ENCODE measurements at regions not wholly inside any gene's neighbourhood (a gene's known extent, or its start where the extent isn't known, plus 50 kb on each side); places are given as distances from the start of the nearest gene placed in this dataset.

GRCh38 chr22:49014227-49015201 lies 813.2 kb downstream of the BRD1 start:
- no peak for TF ChIP-seq CTCF (conservative IDR thresholded peaks at IDR 0.05)
- peak overlapping the region; percentile 74 for H3K27ac ChIP-seq

- TF ChIP-seq CTCF (conservative IDR thresholded peaks at IDR 0.05), result no peak
- no peak overlapping the region for H3K27ac ChIP-seq
Observed at GRCh38 chr22:49013707-49014106, 814.0 kb downstream of the BRD1 start.

- H3K27ac ChIP-seq, result 0 out of 2 replicates have a peak overlapping the region, but pooled peaks have one; percentile 10
- TF ChIP-seq CTCF (conservative IDR thresholded peaks at IDR 0.05), result no peak
Observed at GRCh38 chr22:49012712-49013395, 814.8 kb downstream of the BRD1 start.

GRCh38 chr22:49011769-49012648 lies 815.7 kb downstream of the BRD1 start:
- 0 out of 2 replicates have a peak overlapping the region, but pooled peaks have one; percentile 10 for H3K27ac ChIP-seq
- TF ChIP-seq CTCF (conservative IDR thresholded peaks at IDR 0.05), result no peak

GRCh38 chr22:49011379-49011768 lies 816.3 kb downstream of the BRD1 start:
- no peak for TF ChIP-seq CTCF (conservative IDR thresholded peaks at IDR 0.05)
- H3K27ac ChIP-seq, result no peak overlapping the region

- no peak for TF ChIP-seq CTCF (conservative IDR thresholded peaks at IDR 0.05)
- no peak overlapping the region for H3K27ac ChIP-seq
Observed at GRCh38 chr22:49010901-49011300, 816.8 kb downstream of the BRD1 start.

Data from VCaP (cell line).